ENCODE measurements at regions not wholly inside any gene's neighbourhood (a gene's known extent, or its start where the extent isn't known, plus 50 kb on each side); places are given as distances from the start of the nearest gene placed in this dataset.

DNA sequence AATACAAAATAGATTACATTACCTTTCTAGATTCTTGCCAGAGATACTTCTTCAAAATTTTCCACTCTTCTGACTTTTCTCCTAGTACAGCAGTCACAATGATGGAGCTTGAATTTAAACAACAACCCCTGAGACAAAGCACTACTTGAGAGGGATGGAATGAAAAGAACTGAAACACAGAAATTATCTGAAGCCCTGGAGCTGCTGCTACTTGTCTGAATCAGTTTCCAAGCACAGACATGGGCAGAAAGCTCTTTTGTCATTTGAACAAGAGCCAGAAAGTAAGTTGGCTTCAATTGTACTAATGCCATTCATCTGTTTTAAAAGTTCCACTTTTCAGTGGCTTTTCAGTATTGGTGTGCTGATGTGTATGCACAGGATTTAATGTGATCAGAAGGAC, 718.5 kb upstream of the ARPP21 start:
- DNase-seq = no peak

DNA sequence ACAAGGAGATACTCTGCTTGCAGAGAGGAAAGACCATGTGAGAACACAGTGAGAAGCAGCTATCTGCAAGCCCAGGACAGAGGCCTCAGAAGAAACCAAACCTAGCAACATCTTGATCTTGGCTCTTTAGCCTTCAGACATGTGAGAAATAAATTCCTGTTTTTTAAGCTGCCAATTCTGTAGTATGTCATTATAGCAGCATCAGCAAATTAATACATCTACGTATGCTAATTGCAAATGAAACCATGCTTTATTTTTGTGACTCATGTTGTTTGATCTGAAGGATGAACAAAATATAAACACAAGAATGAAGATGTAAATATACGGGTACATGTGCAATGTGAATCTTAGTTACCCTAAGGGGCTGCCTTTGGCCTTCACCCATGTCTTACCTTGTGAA, 714.4 kb upstream of the ARPP21 start:
- no peak for DNase-seq

- no peak for DNase-seq
Measured at GRCh38 chr3:34925851-34926250, 713.5 kb upstream of the ARPP21 start.

DNA sequence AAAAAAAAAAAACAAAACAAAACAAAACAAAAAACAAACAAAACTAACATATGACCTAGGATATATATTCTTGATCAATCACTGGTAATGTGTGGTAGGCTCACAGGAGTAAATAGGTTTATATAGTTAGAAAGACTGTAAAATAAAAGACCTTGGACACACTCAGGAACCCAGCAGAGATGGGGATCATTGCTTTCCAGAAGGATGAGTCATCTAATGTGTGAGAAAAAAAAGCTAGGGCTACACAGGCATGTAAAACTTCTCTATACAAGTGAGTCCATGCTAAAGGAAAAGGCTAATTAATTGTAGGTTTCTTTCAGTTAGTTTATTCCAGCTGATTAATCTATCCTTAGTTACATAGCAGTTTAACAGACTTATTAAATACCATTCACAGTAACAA, 710.3 kb upstream of the ARPP21 start:
- no peak for DNase-seq

GRCh38 chr3:34934660-34935059, 704.7 kb upstream of the ARPP21 start:
- DNase-seq = no peak

GRCh38 chr3:34938784-34939183, 700.5 kb upstream of the ARPP21 start:
- DNase-seq = no peak

DNA sequence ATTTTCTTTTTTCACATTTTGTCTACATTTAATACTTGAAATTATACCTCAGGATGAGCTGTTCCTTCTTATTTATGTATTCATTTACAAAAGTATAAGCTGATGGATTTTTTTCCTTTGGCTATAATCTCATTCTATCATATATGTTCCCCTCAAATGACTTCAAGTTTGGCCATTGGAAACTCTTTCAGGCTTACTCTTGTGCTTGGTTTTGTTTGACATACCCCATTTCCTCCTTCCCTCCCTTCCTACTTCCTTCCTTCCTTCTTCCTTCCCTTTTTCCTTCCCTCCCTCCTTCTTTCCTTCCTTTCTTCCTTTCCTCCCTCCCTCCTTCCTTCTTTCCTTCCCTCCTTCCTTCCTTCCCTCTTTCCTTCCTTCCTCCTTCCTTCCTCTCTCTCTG, 697.1 kb upstream of the ARPP21 start:
- DNase-seq = no peak

DNA sequence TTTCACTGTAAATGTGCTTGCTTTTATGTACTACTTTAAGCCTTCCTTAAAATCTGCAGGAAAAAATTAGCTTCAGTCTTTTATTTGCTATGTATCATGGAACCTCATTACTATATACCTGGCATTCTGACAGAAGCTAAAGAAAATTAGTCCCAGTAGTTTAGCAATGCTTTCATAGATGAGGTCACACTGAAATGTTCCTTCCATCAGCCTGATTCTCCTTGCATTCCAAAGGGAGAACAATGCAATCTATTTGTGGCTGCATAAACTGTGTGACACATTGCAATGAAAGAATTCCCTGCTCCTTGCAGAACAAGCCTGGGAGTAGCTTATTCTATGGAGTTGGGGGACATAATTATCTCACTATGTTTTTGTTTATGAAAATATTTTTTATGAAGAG, 691.5 kb upstream of the ARPP21 start:
- no peak for DNase-seq

- DNase-seq = no peak
Measured at GRCh38 chr3:34948517-34948916, 690.8 kb upstream of the ARPP21 start.

DNA sequence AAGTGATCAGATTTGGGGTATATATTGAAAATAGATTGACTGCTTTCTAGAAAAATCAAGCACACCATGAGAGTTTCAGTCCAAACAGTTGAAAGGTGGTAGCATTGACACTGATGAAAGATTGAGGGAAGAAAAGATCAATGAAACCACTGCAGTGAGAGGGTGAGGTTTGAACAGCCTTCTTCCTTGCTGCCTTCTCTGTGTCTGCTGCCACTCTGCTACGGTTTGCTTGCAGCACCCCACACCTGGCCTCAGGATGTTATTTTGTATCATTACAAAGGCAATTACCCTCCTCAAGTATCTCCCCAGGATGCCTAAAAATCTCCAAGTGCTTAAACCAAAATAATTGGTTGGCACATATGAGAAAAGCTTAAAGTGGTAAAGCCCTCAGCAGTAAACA, 683.6 kb upstream of the ARPP21 start:
- no peak for DNase-seq

DNA sequence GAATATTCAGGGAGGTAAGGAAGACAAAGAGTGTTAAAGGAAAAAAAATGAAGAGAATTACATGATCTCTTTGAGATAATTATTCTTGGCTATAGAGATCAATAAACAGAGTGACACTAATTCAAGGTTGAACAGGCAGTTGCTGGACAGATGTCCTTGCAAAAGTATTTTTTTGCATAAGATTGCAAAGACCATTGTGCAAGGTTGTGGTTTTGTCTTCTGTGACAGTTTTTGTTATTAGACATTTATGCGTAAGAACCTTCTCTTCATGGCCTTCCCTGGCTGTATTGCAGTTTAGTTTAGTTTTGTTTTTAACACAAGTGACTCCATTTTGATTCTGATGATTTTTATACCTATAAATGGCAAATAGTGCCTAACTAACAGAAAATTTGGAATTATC, 682.8 kb upstream of the ARPP21 start:
- no peak for DNase-seq

DNA sequence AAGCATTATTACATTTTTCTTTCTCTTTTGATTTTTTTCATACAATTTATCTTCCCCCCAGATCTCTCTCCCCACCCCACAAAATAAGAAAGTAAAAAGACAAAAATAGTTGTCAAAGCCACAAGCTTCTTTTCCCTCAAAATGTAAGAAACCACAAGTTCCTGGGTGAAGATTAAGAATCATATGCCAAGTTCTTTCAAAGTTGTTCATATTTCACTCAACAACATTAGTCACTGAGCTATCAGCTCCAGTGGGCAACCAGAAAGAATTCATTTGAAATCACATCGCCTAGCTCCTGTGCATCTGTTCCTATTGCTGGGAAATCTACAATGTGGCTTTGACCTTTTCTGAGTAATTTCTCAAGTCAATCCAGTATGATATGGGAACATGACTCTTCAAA, 681.6 kb upstream of the ARPP21 start:
- peak; percentile 62 for DNase-seq

GRCh38 chr3:34969513-34969912, 669.8 kb upstream of the ARPP21 start:
- DNase-seq = no peak

GRCh38 chr3:34972481-34972880, 666.8 kb upstream of the ARPP21 start:
- DNase-seq = no peak

- no peak for DNase-seq
Measured at GRCh38 chr3:34973586-34973985, 665.7 kb upstream of the ARPP21 start.

DNA sequence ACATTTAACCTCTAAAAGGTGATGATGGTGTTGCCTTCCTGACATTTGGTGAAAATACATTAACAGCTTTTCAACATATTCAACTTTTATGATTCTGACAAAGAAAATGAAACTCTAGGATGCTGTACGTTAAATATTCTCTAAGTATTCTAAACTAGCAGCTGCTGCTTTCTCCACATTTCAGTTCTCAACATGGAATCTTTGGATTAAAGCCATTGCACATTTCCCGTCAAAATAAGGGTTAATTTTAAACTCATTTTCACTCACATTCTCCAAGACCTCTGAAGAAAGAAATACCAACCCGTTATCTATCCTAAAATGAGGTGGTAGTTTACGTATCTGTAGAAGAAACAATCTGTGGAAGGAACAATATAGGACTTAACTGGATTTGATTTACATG, 655.7 kb upstream of the ARPP21 start:
- no peak for DNase-seq

DNA sequence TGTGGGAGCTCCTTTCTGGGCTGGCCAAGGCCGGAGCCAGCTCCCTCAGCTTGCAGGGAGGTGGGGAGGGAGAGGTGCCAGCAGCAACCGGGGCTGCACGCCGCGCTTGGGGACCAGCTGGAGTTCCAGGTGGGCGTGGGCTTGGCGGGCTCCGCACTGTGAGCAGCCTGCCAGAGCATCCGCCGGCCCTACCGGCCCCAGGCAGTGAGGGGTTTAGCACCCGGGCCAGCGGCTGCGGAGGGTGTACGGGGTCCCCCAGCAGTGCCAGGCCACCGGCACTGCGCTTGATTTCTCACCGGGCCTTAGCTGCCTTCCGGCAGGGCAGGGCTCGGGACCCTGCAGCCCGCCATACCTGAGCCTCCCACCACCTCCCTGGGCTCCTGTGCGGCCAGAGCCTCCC, 651.0 kb upstream of the ARPP21 start:
- DNase-seq = no peak

DNA sequence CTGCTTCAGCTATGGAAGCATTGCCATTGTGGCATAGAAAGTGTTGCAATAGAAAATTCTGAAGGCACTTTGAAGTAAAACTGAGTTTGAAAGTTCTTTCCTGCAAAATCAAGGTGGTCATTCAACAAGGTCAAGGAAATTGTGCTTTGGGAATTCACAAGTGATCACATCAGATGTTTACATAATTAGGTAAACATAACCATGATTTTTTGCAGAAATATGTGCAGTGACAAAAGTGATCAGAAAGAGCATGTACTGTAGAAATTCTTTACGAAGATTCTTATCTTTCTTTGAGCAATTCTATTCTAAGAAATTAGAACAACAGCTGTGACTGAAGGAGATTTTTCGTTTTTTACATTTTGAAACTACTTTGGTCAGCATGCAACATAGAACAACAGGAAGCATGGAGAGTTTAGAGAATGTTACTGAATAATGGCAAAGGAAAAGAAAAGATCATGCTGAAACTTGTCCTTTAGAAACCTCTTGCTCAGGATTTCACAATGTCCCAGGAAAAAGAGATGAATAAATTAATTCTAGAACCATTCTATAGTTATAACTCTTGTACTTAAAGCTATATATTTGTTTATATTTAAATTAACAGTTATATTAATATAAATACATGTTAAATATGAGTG, 643.4 kb upstream of the ARPP21 start:
- no peak for DNase-seq

DNA sequence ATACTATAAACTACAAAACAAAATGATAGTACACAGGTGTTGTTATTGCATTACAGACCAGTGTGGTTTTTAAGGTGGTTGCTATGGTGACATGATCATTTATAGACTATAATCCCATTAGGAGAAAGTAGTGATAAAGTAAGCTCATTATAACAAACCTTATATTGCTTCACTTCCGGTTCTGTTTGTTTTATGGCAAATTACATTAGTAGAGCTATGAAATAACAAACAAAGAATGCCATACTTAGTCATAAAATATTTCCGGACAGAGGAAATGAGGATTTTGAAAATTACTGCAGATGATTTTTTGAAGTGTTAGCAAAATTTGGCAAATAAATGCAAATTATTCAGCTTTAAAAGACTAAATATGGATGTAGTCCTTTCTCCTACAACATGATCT, 640.4 kb upstream of the ARPP21 start:
- no peak for DNase-seq

- DNase-seq = no peak
Measured at GRCh38 chr3:35012214-35012613, 627.1 kb upstream of the ARPP21 start.

DNA sequence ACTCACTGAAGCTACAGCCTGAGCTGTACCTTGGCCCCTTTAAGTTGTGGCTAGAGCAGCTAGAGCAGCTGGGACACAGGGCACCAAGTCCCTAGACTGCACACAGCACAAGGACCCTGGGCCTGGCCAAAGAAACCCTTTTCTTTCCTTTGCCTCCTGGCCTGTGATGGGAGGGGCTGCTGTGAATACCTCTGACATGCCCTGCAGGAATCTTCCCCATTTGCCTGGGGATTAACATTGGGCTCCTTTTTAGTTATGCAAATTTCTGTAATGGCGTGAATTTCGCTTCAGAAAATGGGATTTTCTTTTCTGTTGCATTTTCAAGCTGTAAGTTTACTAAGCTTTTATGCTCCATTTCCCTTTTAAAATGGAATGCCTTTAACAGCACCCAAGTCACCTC, 611.2 kb upstream of the ARPP21 start:
- DNase-seq = no peak

- no peak for DNase-seq
Measured at GRCh38 chr3:35042210-35042991, 596.9 kb upstream of the ARPP21 start.

DNA sequence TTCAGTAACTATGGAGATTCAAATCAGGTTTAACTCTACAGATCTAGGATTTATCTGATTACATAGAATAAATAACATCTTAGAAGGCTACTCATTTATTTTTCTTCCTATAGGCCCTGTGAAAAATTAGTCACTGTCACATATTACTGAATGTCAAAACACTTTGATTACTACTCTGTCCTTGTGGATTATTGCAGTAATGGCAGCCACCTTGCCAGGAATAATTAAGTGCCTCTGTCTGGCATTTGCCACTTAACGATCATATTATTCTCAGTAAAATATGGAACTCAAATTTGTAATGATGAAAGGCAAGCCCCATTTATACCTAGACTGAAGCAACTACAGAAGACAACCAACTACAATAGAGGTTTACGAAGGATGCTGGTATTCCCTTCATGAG, 596.3 kb upstream of the ARPP21 start:
- no peak for DNase-seq

DNA sequence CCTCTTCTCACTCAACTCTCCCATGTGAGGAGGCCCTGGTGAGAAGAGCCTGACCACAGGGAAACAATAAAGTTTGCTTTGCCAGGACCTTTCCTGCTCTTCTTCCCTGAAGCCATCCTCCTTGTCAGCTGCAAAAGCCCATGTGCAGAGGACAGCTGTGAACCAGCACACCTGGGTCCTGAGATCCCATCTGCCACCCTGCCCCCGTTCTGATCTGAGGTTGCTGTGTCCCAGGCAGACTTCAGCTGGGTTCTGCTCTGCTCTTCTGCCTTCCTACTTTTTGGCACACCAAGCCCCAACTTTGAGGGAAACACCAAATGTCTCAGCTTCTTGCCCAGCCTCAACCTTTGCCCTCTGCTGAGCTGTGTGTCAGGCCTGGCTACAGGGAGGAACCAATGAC, 595.1 kb upstream of the ARPP21 start:
- DNase-seq = no peak

DNA sequence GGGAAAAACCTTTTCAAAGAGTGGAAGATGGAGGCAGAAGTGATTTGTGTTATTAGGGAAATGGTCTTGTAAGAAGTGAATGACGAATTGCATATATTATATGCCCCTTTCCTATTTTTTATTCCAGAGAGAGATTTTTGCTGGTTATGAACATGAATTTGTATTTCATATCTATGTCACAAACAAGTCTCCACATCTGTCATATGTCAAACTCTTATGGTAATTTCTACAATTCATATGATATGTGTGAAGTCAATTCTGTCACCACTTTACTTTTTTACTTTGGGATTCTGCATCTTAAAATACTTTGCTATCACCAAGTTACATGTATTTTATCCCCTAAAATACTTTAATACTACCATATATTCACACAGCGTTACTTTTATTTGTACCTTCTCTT, 594.2 kb upstream of the ARPP21 start:
- DNase-seq = no peak
